ENCODE measurements at regions not wholly inside any gene's neighbourhood (a gene's known extent, or its start where the extent isn't known, plus 50 kb on each side); places are given as distances from the start of the nearest gene placed in this dataset.

DNA sequence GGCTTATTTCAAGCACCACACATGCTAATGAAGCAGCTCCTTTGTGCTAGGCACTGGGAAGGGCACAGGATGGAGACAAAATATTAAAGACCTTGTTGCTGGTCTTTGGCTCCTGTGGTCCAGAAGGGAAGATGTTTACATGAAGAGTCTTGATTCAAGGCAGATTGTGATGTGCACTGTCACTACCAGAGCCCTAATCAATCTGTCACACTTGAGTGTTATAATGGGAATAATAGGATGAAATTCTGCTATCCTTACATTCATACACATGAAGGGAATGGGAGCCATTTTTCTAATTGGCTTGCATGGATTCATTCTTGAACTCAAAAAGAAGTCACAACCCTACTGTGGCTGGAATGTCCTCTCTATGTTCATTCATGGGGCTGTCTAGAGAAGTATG, 203.0 kb downstream of the SEC61B start:
- intact Hi-C loops (cut with DNase I) = no loop called here

DNA sequence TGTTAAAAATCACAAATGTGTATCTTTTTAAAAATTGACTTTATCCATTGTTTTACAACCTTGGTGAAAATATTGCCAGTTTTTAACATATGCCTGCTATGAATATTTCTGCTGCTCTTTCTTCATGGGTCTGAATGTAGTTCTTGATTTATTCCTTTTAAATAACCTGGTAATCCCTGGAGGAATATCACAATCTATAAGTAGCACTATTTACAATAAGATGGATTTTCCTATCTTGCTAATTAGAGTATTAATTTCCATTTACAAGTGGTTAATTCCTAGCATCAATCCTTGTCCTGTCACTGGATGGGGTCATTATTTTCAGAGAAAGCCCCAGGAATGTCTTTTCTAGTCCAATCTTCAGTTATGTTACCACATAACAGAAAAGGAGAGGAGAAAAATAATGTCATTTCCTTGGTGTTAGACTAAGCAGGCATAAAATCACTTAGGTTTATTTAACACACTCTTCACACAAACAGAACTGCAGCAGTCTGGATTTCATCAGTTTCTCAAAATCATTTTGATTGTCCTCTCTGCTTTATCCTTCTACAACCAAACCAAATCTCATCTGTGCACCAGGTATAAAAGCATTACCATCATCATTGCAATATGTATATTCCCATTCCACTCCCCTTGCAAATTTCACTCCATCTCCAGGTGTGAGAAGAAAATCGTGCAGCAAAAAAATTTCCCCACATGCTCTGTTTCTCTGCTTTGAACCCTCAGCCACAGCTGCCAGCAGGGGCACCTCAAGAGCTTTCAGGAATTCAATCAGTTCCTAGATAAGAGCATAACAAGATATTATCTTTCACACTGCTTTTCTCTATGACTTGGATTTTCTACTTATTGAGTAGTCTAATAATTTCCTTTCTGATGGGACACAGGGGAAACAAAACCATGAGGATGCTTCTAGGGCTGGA, 204.1 kb downstream of the SEC61B start:
- ATAC-seq (no peak), DNase-seq (no peak)
- H3K36me3 ChIP-seq = no peaks in the 10 kb centered on the region
- no peak overlapping the region for H3K27ac ChIP-seq
- H3K4me3 ChIP-seq = no peak overlapping the region
- no peaks in the 10 kb centered on the region for H3K27me3 ChIP-seq
- intact Hi-C loops (cut with DNase I) = no loop called here
- peaks cover 0 to 11% of the 10 kb centered on the region in 2 donors for H3K4me1 ChIP-seq
- no peaks in the 10 kb centered on the region for H3K9me3 ChIP-seq
- TF ChIP-seq, protein P1, sequence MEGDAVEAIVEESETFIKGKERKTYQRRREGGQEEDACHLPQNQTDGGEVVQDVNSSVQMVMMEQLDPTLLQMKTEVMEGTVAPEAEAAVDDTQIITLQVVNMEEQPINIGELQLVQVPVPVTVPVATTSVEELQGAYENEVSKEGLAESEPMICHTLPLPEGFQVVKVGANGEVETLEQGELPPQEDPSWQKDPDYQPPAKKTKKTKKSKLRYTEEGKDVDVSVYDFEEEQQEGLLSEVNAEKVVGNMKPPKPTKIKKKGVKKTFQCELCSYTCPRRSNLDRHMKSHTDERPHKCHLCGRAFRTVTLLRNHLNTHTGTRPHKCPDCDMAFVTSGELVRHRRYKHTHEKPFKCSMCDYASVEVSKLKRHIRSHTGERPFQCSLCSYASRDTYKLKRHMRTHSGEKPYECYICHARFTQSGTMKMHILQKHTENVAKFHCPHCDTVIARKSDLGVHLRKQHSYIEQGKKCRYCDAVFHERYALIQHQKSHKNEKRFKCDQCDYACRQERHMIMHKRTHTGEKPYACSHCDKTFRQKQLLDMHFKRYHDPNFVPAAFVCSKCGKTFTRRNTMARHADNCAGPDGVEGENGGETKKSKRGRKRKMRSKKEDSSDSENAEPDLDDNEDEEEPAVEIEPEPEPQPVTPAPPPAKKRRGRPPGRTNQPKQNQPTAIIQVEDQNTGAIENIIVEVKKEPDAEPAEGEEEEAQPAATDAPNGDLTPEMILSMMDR (IDR thresholded peaks at IDR 0.05) = no peak

More for the DNA sequence above, 203.0 kb downstream of the SEC61B start:
- Histone ChIP-seq H3K4me3 (no peak overlapping the region), H3K27ac (no peak overlapping the region), H3K4me1 (peaks cover 0 to under 1% of the 10 kb centered on the region in 2 donors), H3K36me3 (no peaks in the 10 kb centered on the region), H3K27me3 (no peaks in the 10 kb centered on the region), H3K9me3 (no peaks in the 10 kb centered on the region)
- DNase-seq (no peak), ATAC-seq (no peak)
- TF ChIP-seq, protein P1 (IDR thresholded peaks at IDR 0.05) = no peak

DNA sequence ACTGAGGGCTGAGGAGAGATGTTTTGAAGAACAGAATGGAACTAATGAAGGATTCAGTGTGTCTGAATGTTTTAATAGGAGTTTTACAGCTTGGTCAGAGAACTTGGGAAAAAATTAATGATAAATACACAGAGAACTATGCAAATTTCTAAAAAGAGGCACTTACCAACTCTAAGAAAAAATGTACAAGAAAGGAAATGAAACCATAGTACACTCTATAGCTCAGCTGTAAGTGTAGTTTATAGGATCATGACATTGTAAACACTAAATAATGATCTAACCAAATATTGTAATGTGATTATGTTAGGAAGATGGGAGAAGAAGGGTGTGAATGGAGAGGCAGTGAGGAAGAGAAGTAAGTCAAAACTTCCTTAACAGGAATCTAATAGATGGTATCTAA, 205.2 kb downstream of the SEC61B start:
- H3K4me1 ChIP-seq = peaks cover 0 to 13% of the 10 kb centered on the region in 2 donors
- no peak for DNase-seq
- TF ChIP-seq, protein P1 (IDR thresholded peaks at IDR 0.05) = no peak

DNA sequence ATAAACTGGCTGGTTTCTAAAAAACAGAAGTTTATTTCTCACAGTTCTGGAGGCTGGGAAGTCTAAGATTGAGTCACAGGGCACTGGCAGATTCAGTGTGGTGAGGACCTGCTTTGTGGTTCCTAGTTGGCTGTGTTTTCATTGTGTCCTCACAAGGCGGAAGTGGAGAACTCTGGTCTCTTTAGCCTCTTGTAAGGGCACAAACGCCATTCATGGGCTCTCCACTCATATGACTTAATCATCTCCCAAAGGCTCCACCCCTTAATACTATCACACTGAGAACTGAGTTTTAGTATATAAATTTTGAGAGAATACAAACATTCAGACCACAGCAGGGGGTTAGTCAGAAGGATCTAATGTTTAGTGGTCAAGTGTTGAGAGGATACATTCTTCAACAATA, 208.2 kb downstream of the SEC61B start:
- ATAC-seq = peak; percentile 48
- H3K27me3 ChIP-seq = no peaks in the 10 kb centered on the region
- H3K27ac ChIP-seq = no peak overlapping the region
- no peaks in the 10 kb centered on the region for H3K36me3 ChIP-seq
- H3K4me3 ChIP-seq = no peak overlapping the region
- intact Hi-C loops (cut with DNase I) = no loop called here
- H3K9me3 ChIP-seq = no peaks in the 10 kb centered on the region
- H3K4me1 ChIP-seq = peaks cover 0 to 30% of the 10 kb centered on the region in 2 donors
- peak in 1 of 4 donors; percentile 45 for DNase-seq
- TF ChIP-seq, protein P1 (IDR thresholded peaks at IDR 0.05) = no peak

More for the DNA sequence above, 205.2 kb downstream of the SEC61B start:
- no peak overlapping the region for H3K4me3 ChIP-seq
- H3K27me3 ChIP-seq = no peaks in the 10 kb centered on the region
- no peak for ATAC-seq
- H3K27ac ChIP-seq = no peak overlapping the region
- no peaks in the 10 kb centered on the region for H3K36me3 ChIP-seq
- no peaks in the 10 kb centered on the region for H3K9me3 ChIP-seq
- intact Hi-C loops (cut with DNase I) = no loop called here

DNA sequence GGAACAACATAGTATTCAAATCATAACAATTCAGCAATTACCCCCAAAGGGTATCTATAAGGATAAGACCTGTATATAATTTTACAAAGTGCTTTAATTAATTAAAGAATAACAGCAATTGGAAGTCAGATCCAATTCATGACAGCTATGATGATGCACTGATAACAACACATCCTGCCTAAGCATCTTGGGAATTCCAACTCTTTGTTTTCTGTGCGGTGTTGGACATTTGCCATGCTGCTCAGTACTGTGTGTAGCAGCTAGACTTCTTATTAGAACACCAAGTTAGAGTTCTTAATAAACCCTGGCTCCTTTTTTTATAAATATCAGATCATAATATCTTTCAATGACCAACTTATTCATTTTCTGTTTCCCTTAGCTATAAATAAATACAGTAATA, 209.0 kb downstream of the SEC61B start:
- intact Hi-C loops (cut with DNase I) = no loop called here
- H3K27me3 ChIP-seq = no peaks in the 10 kb centered on the region
- peak in 1 of 4 donors; percentile 21 for DNase-seq

More for the DNA sequence above, 209.0 kb downstream of the SEC61B start:
- no peaks in the 10 kb centered on the region for H3K9me3 ChIP-seq
- no peak for ATAC-seq
- H3K4me1 ChIP-seq = peaks cover 0 to 30% of the 10 kb centered on the region in 2 donors
- no peaks in the 10 kb centered on the region for H3K36me3 ChIP-seq
- TF ChIP-seq, protein P1 (IDR thresholded peaks at IDR 0.05) = no peak
- H3K27ac ChIP-seq = no peak overlapping the region
- H3K4me3 ChIP-seq = no peak overlapping the region

Measured in left lung (tissue), 4 donors.